Thoracic aorta (tissue), 2 donors: ENCODE measurements at regions not wholly inside any gene's neighbourhood (a gene's known extent, or its start where the extent isn't known, plus 50 kb on each side); places are given as distances from the start of the nearest gene placed in this dataset.
"Not testable (repeated sequence)": the region's sequence is repeated elsewhere in the genome, so short reads cannot be mapped to it uniquely, and the experiment has no call there.

Source experiments
- ATAC-seq: fragments of 150-250 bp; one replicate; pipeline ENCODE4 v1.8.0; 2017; ENCODE audit warnings: low read depth; ENCODE audit not compliant: insufficient number of reproducible peaks, low FRiP score
- DNase-seq: peaks from one replicate; pipeline ENCODE4 v3.0.0-alpha.2; 2020; ENCODE audit warnings: low spot score
- H3K27ac ChIP-seq, 2 donors: fragments of 200-600 bp; sonication (generic); 1 replicate in 1 of 2; 2 replicates in 1 of 2; pipeline ENCODE4 v1.5.1; 2016; ENCODE audit warnings: mild to moderate bottlenecking in 2 of 2, moderate library complexity in 2 of 2
- H3K27me3 ChIP-seq: fragments of 200-600 bp; sonication (generic); replicated peaks from 2 replicates; pipeline ENCODE4 v1.6.0; 2016; ENCODE audit warnings: mild to moderate bottlenecking; ENCODE audit not compliant: insufficient read depth
- H3K36me3 ChIP-seq: fragments of 200-600 bp; sonication (generic); one replicate; pipeline ENCODE4 v1.5.1; 2016
- H3K4me1 ChIP-seq, 2 donors: fragments of 200-600 bp; sonication (generic); 1 replicate in 1 of 2; 2 replicates in 1 of 2; pipeline versions ENCODE4 v1.5.1 to v1.6.0; 2016; ENCODE audit warnings: low read depth in 2 of 2, mild to moderate bottlenecking in 1 of 2; ENCODE audit not compliant: control insufficient read depth in 1 of 2
- H3K4me3 ChIP-seq: fragments of 200-600 bp; sonication (generic); 2 replicates; pipeline ENCODE4 v1.5.1; 2016; ENCODE audit warnings: mild to moderate bottlenecking
- H3K9me3 ChIP-seq: fragments of 200-600 bp; sonication (generic); 2 replicates; pipeline ENCODE4 v1.5.1; 2016
- TF ChIP-seq, protein P1 (sequence below): fragments of 200-600 bp; sonication (generic); IDR thresholded peaks from one replicate; pipeline ENCODE4 v1.5.1; 2019; ENCODE audit warnings: antibody characterized with exemption

DNA sequence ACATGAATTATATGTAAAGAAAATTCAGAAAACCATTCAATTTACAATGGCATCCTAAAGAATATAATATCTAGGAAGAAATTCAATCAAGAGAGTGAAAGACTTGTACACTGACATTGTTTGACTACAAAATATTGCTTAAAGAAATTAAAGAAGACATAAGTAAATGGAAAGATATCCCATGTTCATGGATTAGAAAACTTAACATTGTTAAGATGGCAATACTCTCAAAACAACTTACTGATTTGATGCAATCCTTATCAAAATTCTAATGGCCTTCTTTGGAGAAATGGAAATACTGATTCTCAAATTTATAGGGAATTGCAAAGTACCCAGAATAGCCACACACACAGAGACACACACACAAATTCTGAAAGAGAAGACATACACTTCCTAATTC, 298.3 kb upstream of the EXOC2 start:
- no peak for ATAC-seq
- TF ChIP-seq, protein P1, sequence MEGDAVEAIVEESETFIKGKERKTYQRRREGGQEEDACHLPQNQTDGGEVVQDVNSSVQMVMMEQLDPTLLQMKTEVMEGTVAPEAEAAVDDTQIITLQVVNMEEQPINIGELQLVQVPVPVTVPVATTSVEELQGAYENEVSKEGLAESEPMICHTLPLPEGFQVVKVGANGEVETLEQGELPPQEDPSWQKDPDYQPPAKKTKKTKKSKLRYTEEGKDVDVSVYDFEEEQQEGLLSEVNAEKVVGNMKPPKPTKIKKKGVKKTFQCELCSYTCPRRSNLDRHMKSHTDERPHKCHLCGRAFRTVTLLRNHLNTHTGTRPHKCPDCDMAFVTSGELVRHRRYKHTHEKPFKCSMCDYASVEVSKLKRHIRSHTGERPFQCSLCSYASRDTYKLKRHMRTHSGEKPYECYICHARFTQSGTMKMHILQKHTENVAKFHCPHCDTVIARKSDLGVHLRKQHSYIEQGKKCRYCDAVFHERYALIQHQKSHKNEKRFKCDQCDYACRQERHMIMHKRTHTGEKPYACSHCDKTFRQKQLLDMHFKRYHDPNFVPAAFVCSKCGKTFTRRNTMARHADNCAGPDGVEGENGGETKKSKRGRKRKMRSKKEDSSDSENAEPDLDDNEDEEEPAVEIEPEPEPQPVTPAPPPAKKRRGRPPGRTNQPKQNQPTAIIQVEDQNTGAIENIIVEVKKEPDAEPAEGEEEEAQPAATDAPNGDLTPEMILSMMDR, result no peak

DNA sequence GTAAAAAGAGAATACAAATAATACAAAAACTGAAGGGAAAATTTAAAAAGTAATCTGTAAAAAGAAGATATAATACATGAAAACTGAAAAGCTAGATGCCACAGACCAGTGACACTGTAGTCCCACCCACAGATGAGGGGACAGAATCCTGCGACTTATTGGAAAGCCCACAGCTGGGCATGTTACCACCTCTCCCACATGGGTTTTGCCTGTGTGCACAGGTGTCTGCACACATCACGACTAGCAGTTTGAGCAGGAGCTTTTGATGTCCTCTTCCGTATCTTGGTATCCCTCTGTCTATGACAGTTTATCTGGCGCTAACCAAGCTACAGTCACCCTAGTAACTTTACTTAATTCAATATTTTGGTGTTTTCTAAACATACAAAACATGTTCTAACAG, 291.1 kb upstream of the EXOC2 start:
- DNase-seq (no peak), ATAC-seq (no peak)
- Histone ChIP-seq H3K4me1 (no peaks in the 10 kb centered on the region), H3K4me3 (no peak overlapping the region), H3K27me3 (no peaks in the 10 kb centered on the region), H3K9me3 (no peaks in the 10 kb centered on the region), H3K27ac (no peak overlapping the region), H3K36me3 (no peaks in the 10 kb centered on the region)
- TF ChIP-seq, protein P1, result no peak

More for the DNA sequence above, 298.3 kb upstream of the EXOC2 start:
- Histone ChIP-seq H3K9me3 (no peaks in the 10 kb centered on the region), H3K27ac (no peak overlapping the region), H3K36me3 (no peaks in the 10 kb centered on the region), H3K4me1 (no peaks in the 10 kb centered on the region), H3K4me3 (no peak overlapping the region), H3K27me3 (no peaks in the 10 kb centered on the region)
- no peak for DNase-seq

DNA sequence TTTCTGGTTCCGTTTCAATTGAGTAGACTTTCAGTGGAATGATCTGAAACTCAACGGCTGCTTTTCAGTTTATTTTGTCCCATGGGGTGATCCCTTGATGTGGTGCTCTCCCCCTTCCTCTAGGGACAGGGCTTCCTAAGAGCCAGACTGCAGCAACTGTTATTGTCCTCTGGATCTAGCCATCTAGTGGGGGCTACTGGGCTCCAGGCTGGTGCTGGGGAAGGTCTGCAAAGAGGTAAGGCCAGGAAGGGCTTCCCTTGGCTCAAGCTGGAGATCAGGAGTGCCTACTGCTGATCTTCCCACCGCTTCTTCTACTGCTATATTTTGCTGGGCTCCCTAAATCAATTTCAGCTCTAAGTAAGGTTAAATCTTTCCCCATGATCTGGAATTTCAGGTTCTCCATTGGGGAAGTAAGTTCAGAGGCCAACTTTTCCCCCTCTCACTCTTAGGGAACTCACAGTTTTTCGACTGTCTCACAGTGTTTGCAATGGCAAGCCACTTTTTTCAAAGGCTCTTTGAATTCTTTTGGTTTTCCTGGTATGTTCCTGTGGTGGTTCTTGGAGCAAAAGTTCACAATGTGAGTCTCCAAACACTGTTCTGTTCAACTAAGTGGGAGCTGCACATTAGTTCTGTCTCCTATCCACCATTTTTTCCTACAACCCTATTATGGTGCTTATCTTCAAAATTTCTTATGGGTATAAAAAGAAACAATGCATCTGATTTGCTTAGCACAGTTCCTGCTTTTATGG, 286.2 kb upstream of the EXOC2 start:
- TF ChIP-seq, protein P1, result no peak
- ATAC-seq, result no peak
- no peaks in the 10 kb centered on the region for H3K36me3 ChIP-seq

DNA sequence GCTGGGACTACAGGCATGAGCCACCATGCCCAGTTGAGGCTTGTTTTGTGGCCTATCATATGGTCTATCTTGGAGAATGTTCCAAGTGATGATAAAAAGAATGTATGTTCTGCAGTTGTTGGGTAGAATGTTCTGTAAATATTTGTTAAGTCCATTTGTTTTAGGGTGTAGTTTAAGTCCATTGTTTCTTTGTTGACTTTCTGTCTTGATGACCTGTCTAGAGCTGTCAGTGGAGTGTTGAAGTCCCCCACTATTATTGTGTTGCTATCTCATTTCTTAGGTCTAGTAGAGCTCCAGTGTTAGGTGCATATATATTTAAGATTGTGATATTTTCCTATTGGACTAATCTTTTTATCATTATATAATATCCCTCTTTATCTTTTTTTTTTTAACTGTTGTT, 284.3 kb upstream of the EXOC2 start:
- not testable (repeated sequence) for H3K36me3 ChIP-seq, H3K4me1 ChIP-seq, H3K27ac ChIP-seq, DNase-seq, H3K27me3 ChIP-seq, H3K9me3 ChIP-seq, ATAC-seq, H3K4me3 ChIP-seq

More for the DNA sequence above, 286.2 kb upstream of the EXOC2 start:
- no peak overlapping the region for H3K27ac ChIP-seq
- H3K4me1 ChIP-seq, result no peaks in the 10 kb centered on the region
- DNase-seq, result no peak
- no peaks in the 10 kb centered on the region for H3K27me3 ChIP-seq
- no peak overlapping the region for H3K4me3 ChIP-seq
- peaks cover 6% of the 10 kb centered on the region for H3K9me3 ChIP-seq

DNA sequence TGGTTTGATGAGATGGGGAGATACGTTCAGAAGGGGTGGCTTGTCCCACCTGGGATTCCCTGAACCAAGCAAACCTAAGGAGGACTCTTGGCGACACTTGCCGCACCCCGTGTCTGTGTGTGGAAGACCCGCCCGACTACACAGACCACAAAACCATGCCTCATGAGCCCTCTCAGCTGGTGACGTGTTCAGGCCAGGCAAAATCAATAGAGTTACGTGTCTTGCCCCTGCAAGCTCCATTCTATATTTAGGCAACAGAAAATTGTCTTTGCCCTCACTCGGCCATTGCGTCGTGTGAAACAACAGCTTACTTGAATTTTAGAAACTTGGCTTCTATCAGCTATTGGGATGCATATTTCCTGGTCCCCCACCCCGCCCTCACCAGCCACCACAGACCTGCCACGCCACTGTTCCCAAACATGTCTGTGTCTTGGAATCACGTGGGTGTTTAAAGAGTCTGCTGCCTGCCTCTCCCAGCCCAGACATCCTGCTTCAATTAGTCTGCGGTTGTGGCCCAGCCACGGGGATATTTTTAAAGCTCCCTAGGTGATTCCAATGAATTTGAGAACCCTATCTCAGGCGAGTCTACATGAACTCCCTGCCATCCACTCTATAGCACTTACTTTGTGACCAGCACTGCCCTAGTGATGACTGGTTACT, 279.2 kb upstream of the EXOC2 start:
- Histone ChIP-seq H3K4me3 (no peak overlapping the region), H3K36me3 (no peaks in the 10 kb centered on the region), H3K27me3 (no peaks in the 10 kb centered on the region), H3K9me3 (peaks cover 6% of the 10 kb centered on the region), H3K4me1 (no peaks in the 10 kb centered on the region), H3K27ac (no peak overlapping the region)
- TF ChIP-seq, protein P1, result no peak
- ATAC-seq (no peak), DNase-seq (no peak)
